Activated CD4-positive, alpha-beta T cell treated with anti-CD3 and anti-CD28 coated beads for 4 hours (primary cell): ENCODE measurements at regions not wholly inside any gene's neighbourhood (a gene's known extent, or its start where the extent isn't known, plus 50 kb on each side); places are given as distances from the start of the nearest gene placed in this dataset.
"Not testable (repeated sequence)": the region's sequence is repeated elsewhere in the genome, so short reads cannot be mapped to it uniquely, and the experiment has no call there.

Experiments
- DNase-seq, 2 donors: peaks; one replicate each; pipeline ENCODE4 v3.0.0-alpha.2; 2020

GRCh38 chr5:42949348-42950115 is 90.6 kb downstream of the ANXA2R start:
- DNase-seq, result peak; percentile 39 to 42

GRCh38 chr5:42948961-42949347 is 91.2 kb downstream of the ANXA2R start:
- peak; percentile 9 to 19 for DNase-seq

- DNase-seq, result no peak
These were observed 95.1 kb downstream of the ANXA2R start for GRCh38 chr5:42944989-42945388.

- DNase-seq, result no peak
These were observed 96.0 kb downstream of the ANXA2R start for GRCh38 chr5:42943931-42944631.

- DNase-seq, result no peak
These were observed 99.3 kb downstream of the ANXA2R start for GRCh38 chr5:42940853-42941252.

- DNase-seq, result not testable (repeated sequence)
These were observed 108.1 kb downstream of the ANXA2R start for GRCh38 chr5:42932011-42932410.

- DNase-seq, result not testable (repeated sequence)
These were observed 108.7 kb downstream of the ANXA2R start for GRCh38 chr5:42931451-42931850.

GRCh38 chr5:42930934-42931333 is 109.2 kb downstream of the ANXA2R start:
- DNase-seq, result no peak

GRCh38 chr5:42929871-42930270 is 110.2 kb downstream of the ANXA2R start:
- no peak for DNase-seq

- no peak for DNase-seq
These were observed 112.4 kb downstream of the ANXA2R start for GRCh38 chr5:42927730-42928129.

GRCh38 chr5:42924686-42925085 is 113.0 kb upstream of the SELENOP start:
- DNase-seq, result no peak

- DNase-seq, result no peak
These were observed 112.5 kb upstream of the SELENOP start for GRCh38 chr5:42924226-42924625.

- DNase-seq, result no peak
These were observed 112.0 kb upstream of the SELENOP start for GRCh38 chr5:42923710-42924109.

GRCh38 chr5:42919600-42919999 is 107.9 kb upstream of the SELENOP start:
- no peak for DNase-seq

GRCh38 chr5:42915306-42915866 is 103.7 kb upstream of the SELENOP start:
- DNase-seq, result no peak

GRCh38 chr5:42912184-42912798 is 100.6 kb upstream of the SELENOP start:
- peak; percentile 58 to 69 for DNase-seq

GRCh38 chr5:42908509-42909488 is 97.1 kb upstream of the SELENOP start:
- DNase-seq, result peak; percentile 91 to 94

- no peak for DNase-seq
These were observed 96.4 kb upstream of the SELENOP start for GRCh38 chr5:42908086-42908485.

GRCh38 chr5:42905827-42906226 is 94.1 kb upstream of the SELENOP start:
- no peak for DNase-seq

- DNase-seq, result no peak
These were observed 89.0 kb upstream of the SELENOP start for GRCh38 chr5:42900734-42901133.

GRCh38 chr5:42898760-42899159 is 87.1 kb upstream of the SELENOP start:
- no peak for DNase-seq

GRCh38 chr5:42896523-42896922 is 84.8 kb upstream of the SELENOP start:
- DNase-seq, result no peak
